ENCODE measurements at regions not wholly inside any gene's neighbourhood (a gene's known extent, or its start where the extent isn't known, plus 50 kb on each side); places are given as distances from the start of the nearest gene placed in this dataset.
"Not testable (repeated sequence)": the region's sequence is repeated elsewhere in the genome, so short reads cannot be mapped to it uniquely, and the experiment has no call there.

DNA sequence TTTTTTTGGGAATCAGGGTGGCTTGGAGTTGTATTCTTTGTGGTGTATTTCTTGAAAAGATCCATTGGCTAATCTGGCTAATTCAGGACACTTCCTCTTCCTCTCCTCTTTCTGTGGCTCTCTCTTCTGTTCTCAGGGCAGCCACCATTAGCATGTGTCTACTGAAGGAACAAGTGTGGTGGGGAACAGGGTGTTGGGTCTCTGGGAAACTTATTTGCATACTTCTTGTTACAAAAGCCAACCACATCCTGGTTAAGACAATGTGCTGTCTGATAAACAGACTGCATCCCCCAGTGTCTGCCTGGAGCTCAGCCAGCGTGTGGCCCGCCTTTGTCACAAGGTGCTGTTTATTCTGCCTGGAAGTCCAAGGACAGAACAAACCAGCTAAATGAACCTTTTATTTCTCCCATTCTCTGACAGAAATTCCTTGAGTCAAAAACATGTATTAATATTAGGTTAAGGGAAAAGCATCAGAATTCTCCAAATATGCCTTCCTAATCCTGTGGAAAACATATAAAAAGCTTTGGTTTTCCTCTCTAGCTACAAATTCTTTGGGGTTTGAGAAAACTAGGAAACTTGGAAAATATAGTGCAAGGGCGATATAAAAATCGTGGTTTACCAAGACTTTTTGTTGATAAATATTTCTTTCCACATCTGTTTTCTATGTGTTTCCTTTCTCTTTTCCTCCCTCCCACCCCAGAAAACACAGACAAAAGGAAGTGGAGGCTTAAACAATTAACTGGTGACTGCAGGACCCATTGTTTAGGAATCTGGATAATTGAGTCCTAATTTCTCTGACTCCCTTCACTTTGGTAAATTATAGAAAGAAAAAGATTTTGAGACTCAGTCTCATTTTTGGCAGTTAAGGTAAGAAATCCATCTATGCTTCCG is 203.6 kb downstream of the SPRY1 start:
- DNase-seq (ENCODE audit: low read depth): peak; percentile 45
- TF ChIP-seq, protein P1, sequence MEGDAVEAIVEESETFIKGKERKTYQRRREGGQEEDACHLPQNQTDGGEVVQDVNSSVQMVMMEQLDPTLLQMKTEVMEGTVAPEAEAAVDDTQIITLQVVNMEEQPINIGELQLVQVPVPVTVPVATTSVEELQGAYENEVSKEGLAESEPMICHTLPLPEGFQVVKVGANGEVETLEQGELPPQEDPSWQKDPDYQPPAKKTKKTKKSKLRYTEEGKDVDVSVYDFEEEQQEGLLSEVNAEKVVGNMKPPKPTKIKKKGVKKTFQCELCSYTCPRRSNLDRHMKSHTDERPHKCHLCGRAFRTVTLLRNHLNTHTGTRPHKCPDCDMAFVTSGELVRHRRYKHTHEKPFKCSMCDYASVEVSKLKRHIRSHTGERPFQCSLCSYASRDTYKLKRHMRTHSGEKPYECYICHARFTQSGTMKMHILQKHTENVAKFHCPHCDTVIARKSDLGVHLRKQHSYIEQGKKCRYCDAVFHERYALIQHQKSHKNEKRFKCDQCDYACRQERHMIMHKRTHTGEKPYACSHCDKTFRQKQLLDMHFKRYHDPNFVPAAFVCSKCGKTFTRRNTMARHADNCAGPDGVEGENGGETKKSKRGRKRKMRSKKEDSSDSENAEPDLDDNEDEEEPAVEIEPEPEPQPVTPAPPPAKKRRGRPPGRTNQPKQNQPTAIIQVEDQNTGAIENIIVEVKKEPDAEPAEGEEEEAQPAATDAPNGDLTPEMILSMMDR (conservative IDR thresholded peaks at IDR 0.05; ENCODE audit: low read depth, low read length): no peak
- no peak overlapping the region for H3K4me3 ChIP-seq (ENCODE audit: low read depth, low read length)

DNA sequence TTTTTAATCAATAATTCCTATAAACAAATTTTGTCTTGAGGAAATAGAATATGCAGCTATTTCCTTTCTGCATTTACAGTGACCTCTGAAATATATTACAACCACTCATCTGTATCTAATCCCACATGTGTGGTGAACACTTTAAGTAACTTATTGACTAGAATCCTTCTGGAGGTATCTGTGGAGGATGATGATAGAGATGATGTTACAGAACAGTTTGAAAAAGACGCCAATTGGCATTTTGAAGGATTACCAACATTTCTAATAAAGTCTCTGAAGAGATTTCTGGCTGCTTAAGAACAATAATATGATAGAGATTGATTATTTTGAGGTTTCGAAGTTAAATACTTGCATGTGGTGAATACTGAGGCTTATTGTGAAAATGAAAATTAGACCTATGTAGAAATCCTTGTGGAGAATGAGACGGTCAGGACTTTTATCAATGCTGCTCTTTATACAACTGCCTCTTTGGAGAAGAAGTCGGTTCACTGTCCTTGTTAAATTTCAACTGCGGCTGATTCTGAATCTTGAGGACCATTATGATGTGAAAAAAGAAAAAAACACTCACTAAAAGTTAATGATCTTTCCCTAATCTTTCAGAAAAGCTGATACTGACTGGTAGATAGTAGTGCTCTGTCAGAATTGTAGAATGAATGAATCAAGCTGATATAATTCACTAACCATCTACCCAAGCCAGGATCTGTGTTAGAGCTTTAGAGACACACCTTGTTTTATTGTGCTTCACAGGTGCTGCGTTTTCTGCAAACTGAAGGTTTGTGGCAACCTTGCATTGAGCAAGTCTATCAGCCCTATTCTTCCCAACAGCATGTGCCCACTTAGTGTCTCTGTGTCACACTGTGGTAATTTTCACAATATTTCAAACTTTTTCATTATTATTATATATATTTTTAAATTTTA is 204.7 kb downstream of the SPRY1 start:
- TF ChIP-seq, protein P1 (conservative IDR thresholded peaks at IDR 0.05; ENCODE audit: low read depth, low read length): no peak
- DNase-seq (ENCODE audit: low read depth): no peak

DNA sequence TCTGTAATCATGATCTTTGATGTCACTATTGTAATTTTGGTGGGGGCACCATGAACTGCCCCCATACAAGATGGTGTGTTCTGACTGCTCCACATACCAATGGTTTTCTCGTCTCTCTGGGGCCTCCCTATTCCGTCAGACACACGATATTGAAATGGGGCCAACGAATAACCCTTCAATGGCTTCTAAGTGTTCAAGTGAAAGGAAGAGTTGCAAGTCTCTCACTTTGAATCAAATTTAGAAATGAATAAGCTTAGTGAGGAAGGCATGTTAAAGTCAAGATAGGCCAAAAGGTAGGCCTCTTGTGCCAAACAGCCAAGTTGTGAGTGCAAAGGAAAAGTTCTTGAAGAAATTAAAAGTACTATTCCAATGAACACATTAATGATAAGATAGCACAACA is 205.4 kb downstream of the SPRY1 start:
- H3K4me3 ChIP-seq (ENCODE audit: low read depth, low read length): no peak overlapping the region
- TF ChIP-seq, protein P1 (conservative IDR thresholded peaks at IDR 0.05; ENCODE audit: low read depth, low read length): no peak
- DNase-seq (ENCODE audit: low read depth): no peak

More for the DNA sequence above, 204.7 kb downstream of the SPRY1 start:
- no peak overlapping the region for H3K4me3 ChIP-seq (ENCODE audit: low read depth, low read length)

DNA sequence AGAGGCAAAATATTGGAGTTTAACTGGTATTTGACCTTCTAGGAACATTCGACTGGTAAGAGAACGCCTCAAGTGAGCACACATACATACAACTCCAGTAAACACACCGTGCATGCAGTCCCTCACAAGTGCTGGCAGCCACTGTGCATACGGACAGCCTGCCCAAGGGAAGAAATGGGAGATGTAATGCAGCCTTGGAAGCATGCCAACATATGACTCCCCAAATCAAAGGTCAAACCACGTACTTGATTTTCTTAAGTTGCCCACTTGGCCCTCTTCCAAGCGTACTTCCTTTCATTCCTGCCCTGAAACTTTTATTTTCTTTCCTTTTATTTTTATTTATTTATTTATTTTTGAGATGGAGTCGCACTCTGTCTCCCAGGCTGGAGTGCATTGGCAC is 206.6 kb downstream of the SPRY1 start:
- TF ChIP-seq, protein P1 (conservative IDR thresholded peaks at IDR 0.05; ENCODE audit: low read depth, low read length): no peak
- no peak overlapping the region for H3K4me3 ChIP-seq (ENCODE audit: low read depth, low read length)
- DNase-seq (ENCODE audit: low read depth): no peak

DNA sequence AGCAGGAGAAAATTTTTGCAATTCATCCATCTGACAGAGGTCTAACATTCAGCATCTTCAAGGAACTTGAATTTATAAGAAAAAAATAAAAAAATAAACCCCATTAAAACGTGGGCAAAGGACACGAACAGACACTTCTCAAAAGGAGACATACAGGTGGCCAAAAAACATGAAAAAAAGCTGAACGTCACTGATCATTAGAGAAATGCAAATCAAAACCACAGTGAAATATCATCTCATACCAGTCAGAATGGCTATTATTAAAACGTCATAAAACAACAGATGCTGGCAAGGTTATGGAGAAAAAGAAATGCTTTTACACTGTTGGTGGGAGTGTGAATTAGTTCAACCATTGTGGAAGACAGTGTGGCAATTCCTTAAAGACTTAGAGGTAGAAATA is 209.2 kb downstream of the SPRY1 start:
- not testable (repeated sequence) for H3K4me3 ChIP-seq (ENCODE audit: low read depth, low read length); DNase-seq (ENCODE audit: low read depth)

DNA sequence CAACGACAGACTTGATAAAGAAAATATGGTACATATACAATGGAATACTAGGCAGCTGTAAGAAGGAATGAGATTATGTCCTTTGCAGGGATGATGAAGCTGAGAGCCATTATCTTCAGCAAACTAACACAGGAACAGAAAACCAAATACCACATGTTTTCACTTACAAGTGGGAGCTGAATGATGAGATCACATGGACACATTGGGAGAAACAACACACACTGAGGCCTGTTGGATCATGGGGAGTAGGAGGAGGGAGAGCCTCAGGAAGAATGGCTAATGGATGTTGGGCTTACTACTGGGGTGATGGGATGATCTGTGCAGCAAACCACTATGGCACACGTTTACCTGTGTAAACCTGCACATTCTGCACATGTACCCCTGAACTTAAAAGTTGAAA is 209.7 kb downstream of the SPRY1 start:
- no peak overlapping the region for H3K4me3 ChIP-seq (ENCODE audit: low read depth, low read length)
- TF ChIP-seq, protein P1 (conservative IDR thresholded peaks at IDR 0.05; ENCODE audit: low read depth, low read length): no peak
- DNase-seq (ENCODE audit: low read depth): no peak

DNA sequence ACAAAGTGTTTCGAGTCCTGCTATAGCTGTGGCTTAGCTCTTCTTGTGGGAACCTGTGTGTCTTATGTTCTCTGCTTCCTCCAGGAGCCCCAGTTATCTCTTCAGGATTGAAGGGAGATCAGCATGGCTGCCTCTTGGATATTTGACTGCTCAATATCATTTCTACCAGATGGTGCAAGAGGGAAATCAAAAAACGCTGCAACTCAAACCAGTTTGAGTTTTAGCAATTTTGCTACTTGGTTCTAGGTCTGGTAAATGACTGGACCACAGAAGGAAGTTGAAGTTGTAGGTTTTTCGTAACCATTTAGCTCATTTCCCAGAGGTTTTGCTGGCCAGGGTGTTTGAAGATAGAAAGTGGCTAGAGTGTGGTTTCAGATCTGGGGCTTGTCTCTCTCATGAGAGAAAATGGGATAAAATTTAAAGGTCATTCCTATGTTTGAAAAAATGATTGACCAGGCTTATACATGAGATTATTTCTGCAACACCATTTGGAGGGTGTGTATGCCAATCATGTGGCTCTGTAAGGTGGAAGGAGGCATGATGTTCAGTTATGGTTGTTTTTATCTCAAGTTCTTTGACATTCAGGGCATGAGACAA is 210.4 kb downstream of the SPRY1 start:
- TF ChIP-seq, protein P1 (conservative IDR thresholded peaks at IDR 0.05; ENCODE audit: low read depth, low read length): no peak
- H3K4me3 ChIP-seq (ENCODE audit: low read depth, low read length): no peak overlapping the region
- DNase-seq (ENCODE audit: low read depth): no peak

Measured in epithelial cell of proximal tubule (primary cell).